Lung (tissue), 11 donors: ENCODE measurements at regions not wholly inside any gene's neighbourhood (a gene's known extent, or its start where the extent isn't known, plus 50 kb on each side); places are given as distances from the start of the nearest gene placed in this dataset.

Source experiments
- ATAC-seq: fragments of 200-7000 bp; cut with Tn5 transposase; one replicate; pipeline ENCODE4 v1.9.1; 2020; ENCODE audit warnings: moderate number of reproducible peaks; ENCODE audit not compliant: insufficient read depth, low FRiP score
- DNase-seq, 3 donors: peaks; one replicate each; pipeline ENCODE4 v3.0.0-alpha.2; 2013 to 2017
- H3K27ac ChIP-seq, 2 donors: one replicate each; pipeline ENCODE4 v1.5.1; 2013; ENCODE audit warnings: mild to moderate bottlenecking in 2 of 2, moderate library complexity in 2 of 2, control low read depth in 1 of 2, inconsistent platforms in 1 of 2, low read depth in 1 of 2, low read length in 1 of 2
- H3K27me3 ChIP-seq, 3 donors: one replicate each; pipeline ENCODE4 v1.5.1; 2013; ENCODE audit warnings: low read length in 2 of 3; ENCODE audit not compliant: control insufficient read depth in 3 of 3, insufficient read depth in 3 of 3
- H3K36me3 ChIP-seq, 4 donors: one replicate each; pipeline ENCODE4 v1.5.1; 2013; ENCODE audit warnings: low read length in 4 of 4, mild to moderate bottlenecking in 1 of 4, moderate library complexity in 1 of 4; ENCODE audit not compliant: control insufficient read depth in 4 of 4, insufficient read depth in 4 of 4
- H3K4me1 ChIP-seq, 5 donors: one replicate each; pipeline ENCODE4 v1.5.1; 2013; ENCODE audit warnings: low read length in 5 of 5, mild to moderate bottlenecking in 2 of 5, moderate library complexity in 1 of 5; ENCODE audit not compliant: control insufficient read depth in 5 of 5, insufficient read depth in 5 of 5
- H3K4me3 ChIP-seq: one replicate; pipeline ENCODE4 v1.5.1; 2013; ENCODE audit warnings: mild to moderate bottlenecking, control low read depth, moderate library complexity
- H3K9ac ChIP-seq, 2 donors: one replicate each; pipeline ENCODE4 v1.5.1; 2013; ENCODE audit warnings: low read length in 2 of 2, control low read depth in 1 of 2; ENCODE audit not compliant: insufficient read depth in 1 of 2
- H3K9me3 ChIP-seq, 4 donors: one replicate each; pipeline ENCODE4 v1.5.1; 2013; ENCODE audit warnings: low read length in 3 of 4, mild to moderate bottlenecking in 1 of 4, moderate library complexity in 1 of 4; ENCODE audit not compliant: control insufficient read depth in 4 of 4, insufficient read depth in 3 of 4
- WGBS, 2 donors: extraction: QIAGEN DNeasy Blood & Tissue Kit; methylation state at CpG; one replicate each; pipeline ENCODE4 v1.1.7; 2013; 5-methylcytosine and 5-hydroxymethylcytosine counted together
- TF ChIP-seq, protein P1 (sequence below): IDR thresholded peaks from 2 replicates; pipeline ENCODE4 v1.5.1; 2012; ENCODE audit warnings: mild to moderate bottlenecking; ENCODE audit errors: control extremely low read depth, extremely low read depth
- donor health status: control.
- donor health status: control.
- donor health status: Bipolar disorder and iron deficiency.
- donor health status: healthy.
- donor health status: DM: yes; HTN: yes; CAD: no.

DNA sequence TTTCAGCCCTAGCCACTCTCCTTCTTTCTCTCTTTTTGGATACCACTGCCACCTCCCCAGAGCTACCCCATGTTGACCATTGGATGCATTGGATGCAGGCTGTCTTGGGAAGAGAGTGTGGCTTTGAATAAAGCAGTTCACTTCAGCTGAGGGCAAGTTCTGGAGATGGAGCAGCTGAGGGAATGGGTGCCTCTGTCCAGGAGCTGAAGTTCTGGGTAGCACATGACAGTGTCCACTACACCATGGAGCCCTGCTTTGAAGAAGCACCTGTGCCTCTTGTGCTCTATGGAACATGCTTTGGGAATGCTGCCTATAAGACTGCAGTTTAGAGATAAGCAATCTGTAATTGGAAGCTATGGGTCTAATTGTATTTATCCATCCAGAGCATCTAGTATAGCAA lies 1028.7 kb downstream of the TYW1 start:
- TF ChIP-seq, protein P1, sequence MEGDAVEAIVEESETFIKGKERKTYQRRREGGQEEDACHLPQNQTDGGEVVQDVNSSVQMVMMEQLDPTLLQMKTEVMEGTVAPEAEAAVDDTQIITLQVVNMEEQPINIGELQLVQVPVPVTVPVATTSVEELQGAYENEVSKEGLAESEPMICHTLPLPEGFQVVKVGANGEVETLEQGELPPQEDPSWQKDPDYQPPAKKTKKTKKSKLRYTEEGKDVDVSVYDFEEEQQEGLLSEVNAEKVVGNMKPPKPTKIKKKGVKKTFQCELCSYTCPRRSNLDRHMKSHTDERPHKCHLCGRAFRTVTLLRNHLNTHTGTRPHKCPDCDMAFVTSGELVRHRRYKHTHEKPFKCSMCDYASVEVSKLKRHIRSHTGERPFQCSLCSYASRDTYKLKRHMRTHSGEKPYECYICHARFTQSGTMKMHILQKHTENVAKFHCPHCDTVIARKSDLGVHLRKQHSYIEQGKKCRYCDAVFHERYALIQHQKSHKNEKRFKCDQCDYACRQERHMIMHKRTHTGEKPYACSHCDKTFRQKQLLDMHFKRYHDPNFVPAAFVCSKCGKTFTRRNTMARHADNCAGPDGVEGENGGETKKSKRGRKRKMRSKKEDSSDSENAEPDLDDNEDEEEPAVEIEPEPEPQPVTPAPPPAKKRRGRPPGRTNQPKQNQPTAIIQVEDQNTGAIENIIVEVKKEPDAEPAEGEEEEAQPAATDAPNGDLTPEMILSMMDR, result no peak
- DNase-seq (no peak), ATAC-seq (no peak)
- H3K9me3 ChIP-seq, result peaks cover 0 to 7% (median 4%) of the 10 kb centered on the region in 4 donors
- no peaks in the 10 kb centered on the region for H3K36me3 ChIP-seq
- H3K4me3 ChIP-seq, result no peak overlapping the region
- no peak overlapping the region for H3K27ac ChIP-seq
- no peak overlapping the region for H3K9ac ChIP-seq
- no peaks in the 10 kb centered on the region for H3K4me1 ChIP-seq
- H3K27me3 ChIP-seq, result no peaks in the 10 kb centered on the region

GRCh38 chr7:68030530-68030929 lies 1033.9 kb downstream of the TYW1 start:
- Histone ChIP-seq H3K4me1 (no peaks in the 10 kb centered on the region), H3K9me3 (peaks cover 0 to 9% (median 4%) of the 10 kb centered on the region in 4 donors), H3K36me3 (no peaks in the 10 kb centered on the region), H3K4me3 (no peak overlapping the region), H3K27me3 (no peaks in the 10 kb centered on the region), H3K27ac (no peak overlapping the region), H3K9ac (no peak overlapping the region)
- 84 to 86% methylated on average over 3 of the region's 3 CpGs for WGBS, 2 donors
- TF ChIP-seq, protein P1, result no peak
- no peak for DNase-seq
- no peak for ATAC-seq

DNA sequence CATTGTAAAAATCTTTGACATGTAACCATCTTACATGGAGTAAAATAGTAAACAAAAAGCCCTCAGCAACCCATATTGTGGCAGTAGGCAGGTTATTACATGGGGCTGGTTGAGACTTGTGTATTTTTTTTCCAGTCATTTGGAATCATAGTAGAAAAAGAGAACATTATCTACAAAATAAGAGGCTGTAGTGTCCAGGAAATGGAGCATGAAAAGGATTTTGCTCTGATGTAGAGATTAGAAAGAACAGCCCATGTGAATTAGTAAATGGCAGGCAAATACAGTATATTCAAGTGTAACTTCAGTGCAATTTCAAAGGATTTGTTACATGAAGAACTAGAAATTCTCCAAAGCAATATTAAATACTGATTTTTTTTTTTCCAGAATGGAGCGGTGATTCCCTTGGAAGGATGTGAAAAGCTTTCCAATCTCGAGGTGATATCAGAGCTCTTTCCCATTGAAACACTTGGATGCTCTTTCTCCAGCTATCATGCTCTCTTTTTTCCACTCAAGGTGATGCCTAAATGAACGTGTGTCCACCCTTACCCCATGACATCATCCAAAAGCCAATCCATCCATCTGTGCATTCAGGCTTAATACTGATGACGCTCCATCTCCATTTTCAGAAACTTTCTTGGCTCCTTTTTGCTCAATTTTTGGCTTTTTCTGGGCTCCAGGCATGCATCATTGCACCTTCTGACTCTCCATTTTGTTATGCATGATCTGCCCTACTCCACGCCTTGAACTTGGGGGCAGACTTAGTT lies 1034.7 kb downstream of the TYW1 start:
- Histone ChIP-seq H3K36me3 (no peaks in the 10 kb centered on the region), H3K4me1 (no peaks in the 10 kb centered on the region), H3K9ac (no peak overlapping the region), H3K27me3 (no peaks in the 10 kb centered on the region), H3K4me3 (no peak overlapping the region), H3K27ac (no peak overlapping the region), H3K9me3 (peaks cover 0 to 9% (median 4%) of the 10 kb centered on the region in 4 donors)
- TF ChIP-seq, protein P1, result no peak
- no peak for ATAC-seq
- WGBS, 2 donors, result 59 to 74% methylated on average over 5 of the region's 5 CpGs
- DNase-seq, result no peak
